Neural cell (in vitro differentiated cells): ENCODE measurements at regions not wholly inside any gene's neighbourhood (a gene's known extent, or its start where the extent isn't known, plus 50 kb on each side); places are given as distances from the start of the nearest gene placed in this dataset.
"Not testable (repeated sequence)": the region's sequence is repeated elsewhere in the genome, so short reads cannot be mapped to it uniquely, and the experiment has no call there.

Source experiments
- H2AFZ ChIP-seq: fragments of 200-600, 300-800 bp; sonication (generic), shearing (Covaris generic); 2 replicates; pipeline ENCODE4 v1.6.0; 2014; ENCODE audit warnings: low read depth, mild to moderate bottlenecking, antibody characterized with exemption, low read length, moderate library complexity
- H3F3A ChIP-seq: fragments of 200-600 bp; shearing (Covaris generic); 2 replicates; pipeline ENCODE4 v1.6.1; 2016; ENCODE audit warnings: mild to moderate bottlenecking, moderate library complexity, mixed read lengths, antibody characterized with exemption, low read length; ENCODE audit not compliant: insufficient read depth, poor library complexity, severe bottlenecking
- H3K27ac ChIP-seq: fragments of 200-600, 300-800 bp; sonication (generic), shearing (Covaris generic); 2 replicates; pipeline ENCODE4 v1.5.1; 2014; ENCODE audit warnings: mild to moderate bottlenecking, low read length, moderate library complexity
- H3K27me3 ChIP-seq: fragments of 300-800, 200-600 bp; sonication (generic), shearing (Covaris generic); 2 replicates; pipeline ENCODE4 v1.6.0; 2014; ENCODE audit warnings: mild to moderate bottlenecking, low read depth, low read length, moderate library complexity; ENCODE audit not compliant: insufficient read depth
- H3K36me3 ChIP-seq: fragments of 300-800, 200-600 bp; sonication (generic), shearing (Covaris generic); 2 replicates; pipeline ENCODE4 v1.5.1; 2014; ENCODE audit warnings: mild to moderate bottlenecking, antibody characterized with exemption, low read length, moderate library complexity; ENCODE audit not compliant: insufficient read depth
- H3K4me2 ChIP-seq: fragments of 300-800, 200-600 bp; sonication (generic), shearing (Covaris generic); 2 replicates; pipeline ENCODE4 v1.6.0; 2014; ENCODE audit warnings: mild to moderate bottlenecking, low read length
- H3K4me3 ChIP-seq: fragments of 300-800, 200-600 bp; sonication (generic), shearing (Covaris generic); 2 replicates; pipeline ENCODE4 v1.5.1; 2014; ENCODE audit warnings: mild to moderate bottlenecking, low read length, moderate library complexity
- H3K79me2 ChIP-seq: fragments of 200-600 bp; shearing (Covaris generic); replicated peaks from 2 replicates; pipeline ENCODE4 v1.6.0; 2014; ENCODE audit warnings: mild to moderate bottlenecking, low read length, moderate library complexity; ENCODE audit not compliant: insufficient read depth
- H3K9ac ChIP-seq: fragments of 300-800, 200-600 bp; sonication (generic), shearing (Covaris generic); 2 replicates; pipeline ENCODE4 v1.6.1; 2016; ENCODE audit warnings: mild to moderate bottlenecking, low read length, mixed read lengths
- H3K9me2 ChIP-seq: fragments of 200-600 bp; shearing (Covaris generic); 2 replicates; pipeline ENCODE4 v1.6.1; 2016; ENCODE audit warnings: mild to moderate bottlenecking, low read length, mixed read lengths; ENCODE audit not compliant: insufficient read depth
- H3K9me3 ChIP-seq: fragments of 200-600, 300-800 bp; sonication (generic), shearing (Covaris generic); 2 replicates; pipeline ENCODE4 v1.6.1; 2016; ENCODE audit warnings: mild to moderate bottlenecking, mixed run types, low read length, moderate library complexity, mixed read lengths
- H4K20me1 ChIP-seq: fragments of 200-600 bp; shearing (Covaris generic); 2 replicates; pipeline ENCODE4 v1.6.1; 2016; ENCODE audit warnings: mild to moderate bottlenecking, mixed run types; ENCODE audit not compliant: insufficient read depth
- EP300 ChIP-seq: fragments of 450-650 bp; conservative IDR thresholded peaks from 2 replicates; pipeline ENCODE4 v1.6.1; 2014; ENCODE audit warnings: antibody characterized with exemption, mild to moderate bottlenecking, moderate library complexity; ENCODE audit not compliant: poor library complexity, severe bottlenecking
- EZH2 ChIP-seq: fragments of 200-600, 300-800 bp; shearing (Covaris generic), sonication (generic); IDR thresholded peaks from 2 replicates; pipeline ENCODE4 v1.6.1; 2014; ENCODE audit warnings: antibody characterized with exemption, low read length, borderline replicate concordance, mild to moderate bottlenecking; ENCODE audit not compliant: insufficient read depth, poor library complexity, severe bottlenecking
- MXI1 ChIP-seq: fragments of 450-650 bp; conservative IDR thresholded peaks from 2 replicates; pipeline ENCODE4 v1.6.1; 2014; ENCODE audit warnings: antibody characterized with exemption, mild to moderate bottlenecking; ENCODE audit not compliant: poor library complexity, severe bottlenecking
- POLR2AphosphoS5 ChIP-seq: IDR thresholded peaks from 2 replicates; pipeline ENCODE4 v1.6.1; 2012
- RAD21 ChIP-seq: fragments of 450-650 bp; conservative IDR thresholded peaks from 2 replicates; pipeline ENCODE4 v1.6.1; 2014; ENCODE audit warnings: antibody characterized with exemption, mild to moderate bottlenecking, moderate library complexity
- SMC3 ChIP-seq: fragments of 450-650 bp; conservative IDR thresholded peaks from 2 replicates; pipeline ENCODE4 v1.6.1; 2014; ENCODE audit warnings: antibody characterized with exemption, mild to moderate bottlenecking, moderate library complexity; ENCODE audit not compliant: poor library complexity
- TAF1 ChIP-seq: IDR thresholded peaks from 2 replicates; pipeline ENCODE4 v1.6.1; 2012; ENCODE audit warnings: low read depth
- TF ChIP-seq, protein P1 (sequence below): fragments of 450-650 bp; IDR thresholded peaks from 2 replicates; pipeline ENCODE4 v1.5.1; 2014; ENCODE audit warnings: antibody characterized with exemption, mild to moderate bottlenecking, moderate library complexity; ENCODE audit not compliant: poor library complexity, severe bottlenecking
- TF ChIP-seq, protein P2 (sequence below): IDR thresholded peaks from 2 replicates; pipeline ENCODE4 v1.6.1; 2012; ENCODE audit warnings: borderline replicate concordance

DNA sequence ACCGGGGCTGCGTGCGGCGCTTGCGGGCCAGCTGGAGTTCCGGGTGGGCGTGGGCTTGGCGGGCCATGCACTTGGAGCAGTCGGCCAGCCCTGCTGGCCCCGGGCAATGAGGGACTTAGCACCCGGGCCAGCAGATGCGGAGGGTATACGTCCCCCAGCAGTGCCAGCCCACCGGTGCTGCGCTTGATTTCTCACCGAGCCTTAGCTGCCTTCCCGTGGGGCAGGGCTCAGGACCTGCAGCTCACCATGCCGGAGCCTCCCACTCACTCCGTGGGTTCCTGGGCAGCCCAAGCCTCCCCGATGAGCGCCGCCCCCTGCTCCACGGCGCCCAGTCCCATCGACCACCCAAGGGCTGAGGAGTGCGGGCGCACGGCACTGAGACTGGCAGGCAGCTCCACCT lies 51.4 kb upstream of the INPP4B start:
- not testable (repeated sequence) for H3F3A ChIP-seq, H3K9ac ChIP-seq, H3K4me2 ChIP-seq, H3K36me3 ChIP-seq, H3K27me3 ChIP-seq, H4K20me1 ChIP-seq, H3K27ac ChIP-seq, H2AFZ ChIP-seq, H3K4me3 ChIP-seq, H3K79me2 ChIP-seq, H3K9me2 ChIP-seq
- H3K9me3 ChIP-seq = peaks cover 13% of the 10 kb centered on the region

DNA sequence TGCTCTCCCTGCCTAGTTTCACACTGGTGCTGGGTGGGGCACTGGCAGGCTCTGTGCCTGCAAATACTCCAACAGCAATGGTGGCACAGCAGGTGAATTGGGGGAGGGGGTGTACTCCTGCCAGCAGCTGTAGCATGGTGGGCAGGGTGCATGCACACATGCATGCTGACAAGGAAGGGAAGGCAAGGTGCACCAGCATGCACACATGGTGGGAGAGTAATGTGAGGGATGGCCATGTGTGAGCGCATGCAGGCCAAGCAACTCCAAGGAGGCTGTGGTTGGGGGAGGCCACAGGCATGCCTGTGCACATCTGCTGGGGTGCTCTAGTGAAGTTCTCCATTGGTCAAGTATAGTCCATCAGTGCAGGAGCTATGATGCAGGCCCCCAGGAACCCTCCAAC lies 54.5 kb upstream of the INPP4B start:
- Histone ChIP-seq H3F3A (no peaks in the 10 kb centered on the region), H2AFZ (no peak overlapping the region), H3K9me2 (no peaks in the 10 kb centered on the region), H3K4me3 (no peak overlapping the region), H3K9ac (no peak overlapping the region), H3K27me3 (no peaks in the 10 kb centered on the region), H3K9me3 (no peaks in the 10 kb centered on the region), H4K20me1 (no peaks in the 10 kb centered on the region), H3K79me2 (no peaks in the 10 kb centered on the region), H3K4me2 (no peak overlapping the region), H3K36me3 (no peaks in the 10 kb centered on the region), H3K27ac (no peak overlapping the region)
- TF ChIP-seq TAF1 (no peak), SMC3 (no peak), MXI1 (no peak), RAD21 (no peak), POLR2AphosphoS5 (no peak), EP300 (no peak)
- TF ChIP-seq, protein P1, sequence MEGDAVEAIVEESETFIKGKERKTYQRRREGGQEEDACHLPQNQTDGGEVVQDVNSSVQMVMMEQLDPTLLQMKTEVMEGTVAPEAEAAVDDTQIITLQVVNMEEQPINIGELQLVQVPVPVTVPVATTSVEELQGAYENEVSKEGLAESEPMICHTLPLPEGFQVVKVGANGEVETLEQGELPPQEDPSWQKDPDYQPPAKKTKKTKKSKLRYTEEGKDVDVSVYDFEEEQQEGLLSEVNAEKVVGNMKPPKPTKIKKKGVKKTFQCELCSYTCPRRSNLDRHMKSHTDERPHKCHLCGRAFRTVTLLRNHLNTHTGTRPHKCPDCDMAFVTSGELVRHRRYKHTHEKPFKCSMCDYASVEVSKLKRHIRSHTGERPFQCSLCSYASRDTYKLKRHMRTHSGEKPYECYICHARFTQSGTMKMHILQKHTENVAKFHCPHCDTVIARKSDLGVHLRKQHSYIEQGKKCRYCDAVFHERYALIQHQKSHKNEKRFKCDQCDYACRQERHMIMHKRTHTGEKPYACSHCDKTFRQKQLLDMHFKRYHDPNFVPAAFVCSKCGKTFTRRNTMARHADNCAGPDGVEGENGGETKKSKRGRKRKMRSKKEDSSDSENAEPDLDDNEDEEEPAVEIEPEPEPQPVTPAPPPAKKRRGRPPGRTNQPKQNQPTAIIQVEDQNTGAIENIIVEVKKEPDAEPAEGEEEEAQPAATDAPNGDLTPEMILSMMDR = no peak

DNA sequence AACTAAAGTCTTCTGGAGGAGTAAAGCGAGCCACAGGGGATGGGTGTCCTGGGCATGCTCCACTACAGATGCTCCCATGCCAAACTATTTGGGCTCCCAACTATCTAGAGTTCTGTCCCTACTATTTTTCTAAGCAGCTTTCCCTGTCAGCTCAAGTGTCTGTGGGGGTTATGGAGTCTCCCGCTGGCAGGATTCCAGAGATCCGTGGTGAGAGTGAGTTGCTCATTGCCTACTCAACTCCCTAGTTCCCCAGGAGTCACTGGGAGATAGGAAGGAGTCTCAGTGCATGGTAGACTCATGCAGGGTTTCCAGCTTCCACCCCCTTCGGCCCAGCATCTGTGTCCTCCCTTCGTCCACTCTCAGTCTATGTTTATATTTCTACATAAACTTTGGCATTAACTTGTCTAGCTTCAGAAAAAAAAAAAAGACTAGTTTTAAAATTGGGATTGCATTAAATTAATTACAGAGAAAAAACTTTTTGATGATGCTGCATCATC lies 55.1 kb upstream of the INPP4B start:
- Histone ChIP-seq H3K9ac (no peak overlapping the region), H3K9me3 (no peaks in the 10 kb centered on the region), H3K36me3 (no peaks in the 10 kb centered on the region), H4K20me1 (no peaks in the 10 kb centered on the region), H3K27me3 (no peaks in the 10 kb centered on the region), H3K27ac (no peak overlapping the region), H3K4me2 (no peak overlapping the region), H3K9me2 (no peaks in the 10 kb centered on the region), H3F3A (no peaks in the 10 kb centered on the region), H3K4me3 (no peak overlapping the region), H2AFZ (no peak overlapping the region), H3K79me2 (no peaks in the 10 kb centered on the region)
- TF ChIP-seq, protein P2, sequence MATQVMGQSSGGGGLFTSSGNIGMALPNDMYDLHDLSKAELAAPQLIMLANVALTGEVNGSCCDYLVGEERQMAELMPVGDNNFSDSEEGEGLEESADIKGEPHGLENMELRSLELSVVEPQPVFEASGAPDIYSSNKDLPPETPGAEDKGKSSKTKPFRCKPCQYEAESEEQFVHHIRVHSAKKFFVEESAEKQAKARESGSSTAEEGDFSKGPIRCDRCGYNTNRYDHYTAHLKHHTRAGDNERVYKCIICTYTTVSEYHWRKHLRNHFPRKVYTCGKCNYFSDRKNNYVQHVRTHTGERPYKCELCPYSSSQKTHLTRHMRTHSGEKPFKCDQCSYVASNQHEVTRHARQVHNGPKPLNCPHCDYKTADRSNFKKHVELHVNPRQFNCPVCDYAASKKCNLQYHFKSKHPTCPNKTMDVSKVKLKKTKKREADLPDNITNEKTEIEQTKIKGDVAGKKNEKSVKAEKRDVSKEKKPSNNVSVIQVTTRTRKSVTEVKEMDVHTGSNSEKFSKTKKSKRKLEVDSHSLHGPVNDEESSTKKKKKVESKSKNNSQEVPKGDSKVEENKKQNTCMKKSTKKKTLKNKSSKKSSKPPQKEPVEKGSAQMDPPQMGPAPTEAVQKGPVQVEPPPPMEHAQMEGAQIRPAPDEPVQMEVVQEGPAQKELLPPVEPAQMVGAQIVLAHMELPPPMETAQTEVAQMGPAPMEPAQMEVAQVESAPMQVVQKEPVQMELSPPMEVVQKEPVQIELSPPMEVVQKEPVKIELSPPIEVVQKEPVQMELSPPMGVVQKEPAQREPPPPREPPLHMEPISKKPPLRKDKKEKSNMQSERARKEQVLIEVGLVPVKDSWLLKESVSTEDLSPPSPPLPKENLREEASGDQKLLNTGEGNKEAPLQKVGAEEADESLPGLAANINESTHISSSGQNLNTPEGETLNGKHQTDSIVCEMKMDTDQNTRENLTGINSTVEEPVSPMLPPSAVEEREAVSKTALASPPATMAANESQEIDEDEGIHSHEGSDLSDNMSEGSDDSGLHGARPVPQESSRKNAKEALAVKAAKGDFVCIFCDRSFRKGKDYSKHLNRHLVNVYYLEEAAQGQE = no peak
- TF ChIP-seq, protein P1 = no peak
- TF ChIP-seq EZH2 = no peak
- no peak for TF ChIP-seq POLR2AphosphoS5
- TF ChIP-seq MXI1 = no peak
- TF ChIP-seq TAF1 = no peak
- no peak for TF ChIP-seq EP300
- TF ChIP-seq SMC3 = no peak
- no peak for TF ChIP-seq RAD21

DNA sequence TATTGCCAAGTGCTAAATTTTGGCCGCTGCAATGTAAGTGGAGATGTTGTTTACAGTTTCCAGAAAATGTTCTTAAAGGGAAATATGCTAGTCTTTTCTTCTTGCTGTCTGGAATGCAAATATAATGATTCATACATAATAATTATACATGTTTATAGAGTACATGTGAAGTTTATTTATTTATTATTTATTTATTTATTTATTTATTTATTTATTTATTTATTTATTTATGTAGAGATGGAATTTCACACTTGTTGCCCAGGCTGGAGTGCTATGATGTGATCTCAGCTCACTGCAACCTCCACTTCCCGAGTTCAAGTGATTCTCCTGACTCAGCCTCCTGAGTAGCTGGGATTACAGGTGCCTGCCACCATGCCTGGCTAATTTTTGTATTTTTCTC lies 57.5 kb upstream of the INPP4B start:
- H3K4me2 ChIP-seq, H3K9me2 ChIP-seq, H3K36me3 ChIP-seq, H3K27ac ChIP-seq, H3K27me3 ChIP-seq, H3K9me3 ChIP-seq, H4K20me1 ChIP-seq, H3F3A ChIP-seq, H2AFZ ChIP-seq, H3K4me3 ChIP-seq, H3K9ac ChIP-seq, H3K79me2 ChIP-seq: not testable (repeated sequence)
